Breast epithelium (tissue), 3 donors: ENCODE measurements at regions not wholly inside any gene's neighbourhood (a gene's known extent, or its start where the extent isn't known, plus 50 kb on each side); places are given as distances from the start of the nearest gene placed in this dataset.

Experiments used
- POLR2A ChIP-seq: fragments of 450-650 bp; IDR thresholded peaks from one replicate; pipeline ENCODE4 v1.6.1; 2016; ENCODE audit warnings: antibody characterized with exemption, mild to moderate bottlenecking, moderate library complexity
- TF ChIP-seq, protein P1 (sequence below), 3 donors: fragments of 450-650 bp; IDR thresholded peaks; one replicate each; pipeline ENCODE4 v1.5.1; 2016 to 2017; ENCODE audit warnings: antibody characterized with exemption in 3 of 3, mild to moderate bottlenecking in 3 of 3, moderate library complexity in 3 of 3

DNA sequence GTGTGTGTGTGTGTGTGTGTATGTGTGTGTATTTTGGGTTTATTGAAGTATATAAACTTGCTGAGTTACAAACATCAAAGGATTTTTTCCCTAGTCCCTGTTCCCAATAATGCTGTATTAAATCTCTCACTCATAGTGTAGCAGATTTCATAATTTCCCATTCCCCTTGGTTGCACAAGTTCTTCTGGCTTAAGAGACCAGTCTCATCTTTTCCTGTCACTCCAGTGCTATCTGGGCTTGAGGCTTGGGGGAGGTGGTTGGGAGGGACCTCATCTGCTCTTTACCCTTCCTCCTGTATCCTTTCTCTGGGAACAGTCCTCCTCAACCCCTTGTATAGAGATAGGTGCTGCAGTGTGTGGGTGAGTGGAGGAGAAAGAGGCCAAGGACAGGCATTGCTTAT, 285.4 kb upstream of the BOD1L1 start:
- no peak for TF ChIP-seq POLR2A
- TF ChIP-seq, protein P1, sequence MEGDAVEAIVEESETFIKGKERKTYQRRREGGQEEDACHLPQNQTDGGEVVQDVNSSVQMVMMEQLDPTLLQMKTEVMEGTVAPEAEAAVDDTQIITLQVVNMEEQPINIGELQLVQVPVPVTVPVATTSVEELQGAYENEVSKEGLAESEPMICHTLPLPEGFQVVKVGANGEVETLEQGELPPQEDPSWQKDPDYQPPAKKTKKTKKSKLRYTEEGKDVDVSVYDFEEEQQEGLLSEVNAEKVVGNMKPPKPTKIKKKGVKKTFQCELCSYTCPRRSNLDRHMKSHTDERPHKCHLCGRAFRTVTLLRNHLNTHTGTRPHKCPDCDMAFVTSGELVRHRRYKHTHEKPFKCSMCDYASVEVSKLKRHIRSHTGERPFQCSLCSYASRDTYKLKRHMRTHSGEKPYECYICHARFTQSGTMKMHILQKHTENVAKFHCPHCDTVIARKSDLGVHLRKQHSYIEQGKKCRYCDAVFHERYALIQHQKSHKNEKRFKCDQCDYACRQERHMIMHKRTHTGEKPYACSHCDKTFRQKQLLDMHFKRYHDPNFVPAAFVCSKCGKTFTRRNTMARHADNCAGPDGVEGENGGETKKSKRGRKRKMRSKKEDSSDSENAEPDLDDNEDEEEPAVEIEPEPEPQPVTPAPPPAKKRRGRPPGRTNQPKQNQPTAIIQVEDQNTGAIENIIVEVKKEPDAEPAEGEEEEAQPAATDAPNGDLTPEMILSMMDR (IDR thresholded peaks at IDR 0.05): no peak
